HCT116 (cell line): ENCODE measurements at regions not wholly inside any gene's neighbourhood (a gene's known extent, or its start where the extent isn't known, plus 50 kb on each side); places are given as distances from the start of the nearest gene placed in this dataset.

ENCODE experiments used
- ATAC-seq: fragments of 200-7000 bp; cut with Tn5 transposase; 2 replicates; pipeline ENCODE4 v1.9.1; 2020; ENCODE audit warnings: mild to moderate bottlenecking, moderate library complexity
- BruUV-seq: library from RNA; stranded (reverse); fragments of 400-500 nt; replicated peaks from 2 replicates; lab custom pipeline; 2021; lab: Mats Ljungman, UMichigan
- CTCF ChIA-PET: fragments of 300-600 bp; sonication (Branson Sonifier 250); formaldehyde crosslinking; loops from one replicate; lab custom pipeline; 2021; ENCODE audit warnings: antibody characterized with exemption; lab: Charles Lee
- POLR2A ChIA-PET: fragments of 300-600, 350-600 bp; sonication (Branson Sonifier 250); formaldehyde crosslinking; loops from one replicate; lab custom pipeline; 2021; ENCODE audit warnings: antibody characterized with exemption; lab: Charles Lee
- RAD21 ChIA-PET, 2 experiments: fragments of 300-600 bp; sonication (Branson Sonifier 250); formaldehyde crosslinking; loops; one replicate each; lab custom pipeline; 2023; ENCODE audit warnings: low total read pairs in 2 of 2; ENCODE audit not compliant: uncharacterized antibody in 2 of 2, unreplicated experiment in 2 of 2, low non-redundant PET in 1 of 2; lab: Charles Lee
- DNase-seq: peaks from one replicate; pipeline ENCODE4 v3.0.0-alpha.2; 2010; ENCODE audit warnings: low read depth, low spot score
- H2AFZ ChIP-seq: fragments of 200-600 bp; shearing (Covaris generic), sonication (generic); 2 replicates; pipeline ENCODE4 v1.6.1; 2017; ENCODE audit warnings: low read depth, mixed run types, mixed read lengths, antibody characterized with exemption, low read length; ENCODE audit not compliant: poor library complexity, severe bottlenecking
- H3K27ac ChIP-seq: 2 replicates; pipeline ENCODE4 v1.5.1; 2012; ENCODE audit warnings: low read depth, low read length
- H3K27me3 ChIP-seq: fragments of 200-600 bp; sonication (generic); 2 replicates; pipeline ENCODE4 v1.6.1; 2016; ENCODE audit warnings: mixed run types, low read length, mixed read lengths; ENCODE audit not compliant: insufficient read depth
- H3K36me3 ChIP-seq, 2 experiments: fragments of 200-500 bp in 1 of 2; fragments of 200-600 bp in 1 of 2; sonication (Bioruptor generic) in 1 of 2; sonication (generic) in 1 of 2; 2 replicates each; pipeline versions ENCODE4 v1.5.1 to v1.6.1; 2014 to 2016; ENCODE audit warnings: low read length in 2 of 2, inconsistent platforms in 1 of 2, mixed read lengths in 1 of 2, mixed run types in 1 of 2; ENCODE audit not compliant: insufficient read depth in 2 of 2, control insufficient read depth in 1 of 2
- H3K4me1 ChIP-seq, 2 experiments: fragments of 200-600 bp in 1 of 2; sonication (generic) in 1 of 2; 2 replicates each; pipeline versions ENCODE4 v1.5.1 to v1.6.1; 2012 to 2017; ENCODE audit warnings: low read length in 2 of 2, inconsistent platforms in 1 of 2, mild to moderate bottlenecking in 1 of 2, mixed read lengths in 1 of 2, mixed run types in 1 of 2, moderate library complexity in 1 of 2; ENCODE audit not compliant: insufficient read depth in 2 of 2, control insufficient read depth in 1 of 2
- H3K4me2 ChIP-seq: fragments of 200-600 bp; sonication (generic); 2 replicates; pipeline ENCODE4 v1.6.1; 2017; ENCODE audit warnings: mixed run types, low read length, mixed read lengths
- H3K4me3 ChIP-seq, 2 experiments: fragments of 200-600 bp in 1 of 2; sonication (generic) in 1 of 2; replicated peaks in 1 of 2; 2 replicates each; pipeline ENCODE4 v1.5.1; 2011 to 2016; ENCODE audit warnings: low read length in 2 of 2, control low read depth in 1 of 2, low read depth in 1 of 2, mild to moderate bottlenecking in 1 of 2, mixed read lengths in 1 of 2, mixed run types in 1 of 2
- H3K79me2 ChIP-seq: fragments of 200-600 bp; sonication (generic); 2 replicates; pipeline ENCODE4 v1.6.1; 2017; ENCODE audit warnings: mild to moderate bottlenecking, mixed run types, low read length, moderate library complexity, mixed read lengths; ENCODE audit not compliant: insufficient read depth
- H3K9ac ChIP-seq: fragments of 200-600 bp; sonication (generic); 2 replicates; pipeline ENCODE4 v1.6.1; 2016; ENCODE audit warnings: low read length, mixed read lengths
- H3K9me2 ChIP-seq: fragments of 200-600 bp; sonication (generic), shearing (Covaris generic); 2 replicates; pipeline ENCODE4 v1.6.1; 2017; ENCODE audit warnings: mixed run types, mild to moderate bottlenecking, moderate library complexity; ENCODE audit not compliant: insufficient read depth
- H3K9me3 ChIP-seq, 2 experiments: fragments of 200-500 bp in 1 of 2; fragments of 200-600 bp in 1 of 2; sonication (Bioruptor generic) in 1 of 2; sonication (generic) in 1 of 2; 2 replicates each; pipeline ENCODE4 v1.6.1; 2014 to 2017; ENCODE audit warnings: low read length in 2 of 2, mixed read lengths in 2 of 2, inconsistent platforms in 1 of 2, low read depth in 1 of 2, mild to moderate bottlenecking in 1 of 2, mixed run types in 1 of 2, moderate library complexity in 1 of 2; ENCODE audit not compliant: control insufficient read depth in 1 of 2, insufficient read depth in 1 of 2
- H4K20me1 ChIP-seq: fragments of 200-600 bp; sonication (generic), shearing (Covaris generic); 2 replicates; pipeline ENCODE4 v1.6.1; 2017; ENCODE audit warnings: mixed run types, mild to moderate bottlenecking, moderate library complexity; ENCODE audit not compliant: insufficient read depth
- CBX3 ChIP-seq: IDR thresholded peaks from 2 replicates; pipeline ENCODE4 v1.6.1; 2012; ENCODE audit warnings: low read depth
- CEBPB ChIP-seq: IDR thresholded peaks from 2 replicates; pipeline ENCODE4 v1.6.1; 2012; ENCODE audit warnings: low read depth
- FOSL1 ChIP-seq: IDR thresholded peaks from 2 replicates; pipeline ENCODE4 v1.6.1; 2012; ENCODE audit warnings: low read depth
- POLR2A ChIP-seq: IDR thresholded peaks from 2 replicates; pipeline ENCODE4 v1.7.0; 2011; ENCODE audit warnings: borderline replicate concordance; ENCODE audit not compliant: insufficient read depth, insufficient read length; ENCODE audit errors: extremely low read depth
- POLR2AphosphoS5 ChIP-seq: IDR thresholded peaks from 2 replicates; pipeline ENCODE4 v1.6.1; 2011; ENCODE audit warnings: mild to moderate bottlenecking, low read depth, low read length, moderate library complexity
- RAD21 ChIP-seq: IDR thresholded peaks from 2 replicates; pipeline ENCODE4 v1.6.1; 2012; ENCODE audit warnings: low read depth, mild to moderate bottlenecking
- SP1 ChIP-seq: IDR thresholded peaks from 2 replicates; pipeline ENCODE4 v1.6.1; 2012; ENCODE audit warnings: low read depth
- TCF7L2 ChIP-seq: IDR thresholded peaks from 2 replicates; pipeline ENCODE4 v1.7.0; 2011; ENCODE audit warnings: borderline replicate concordance, inconsistent platforms; ENCODE audit not compliant: insufficient read depth, insufficient read length; ENCODE audit errors: extremely low read depth
- YY1 ChIP-seq: IDR thresholded peaks from 2 replicates; pipeline ENCODE4 v1.6.1; 2011; ENCODE audit warnings: low read length, low read depth, moderate library complexity, mild to moderate bottlenecking; ENCODE audit not compliant: insufficient replicate concordance; ENCODE audit errors: extremely low read depth
- ZNF274 ChIP-seq: fragments of 200-500 bp; sonication (Bioruptor generic); IDR thresholded peaks from 2 replicates; pipeline ENCODE4 v1.6.1; 2014; ENCODE audit warnings: mild to moderate bottlenecking, low read depth, low read length, inconsistent platforms
- intact Hi-C: fragments of 100-400 bp; cut with micrococcal nuclease; formaldehyde crosslinking; loops from 2 replicates; pipeline ENCODE4 v1.10.0; 2022
- TF ChIP-seq, protein P1 (sequence below), 3 experiments: fragments of 200-600 bp in 1 of 3; sonication (generic) in 1 of 3; IDR thresholded peaks in 2 of 3; conservative IDR thresholded peaks in 1 of 3; 2 replicates each; pipeline ENCODE4 v1.5.1; 2012 to 2017; ENCODE audit warnings: low read depth in 2 of 3, low read length in 2 of 3, antibody characterized with exemption in 1 of 3, borderline replicate concordance in 1 of 3, control low read depth in 1 of 3, mild to moderate bottlenecking in 1 of 3, mixed read lengths in 1 of 3, mixed run types in 1 of 3, moderate library complexity in 1 of 3; ENCODE audit not compliant: insufficient read depth in 1 of 3
- TF ChIP-seq, protein P2 (sequence below): IDR thresholded peaks from 2 replicates; pipeline ENCODE4 v1.6.1; 2012; ENCODE audit warnings: low read depth

DNA sequence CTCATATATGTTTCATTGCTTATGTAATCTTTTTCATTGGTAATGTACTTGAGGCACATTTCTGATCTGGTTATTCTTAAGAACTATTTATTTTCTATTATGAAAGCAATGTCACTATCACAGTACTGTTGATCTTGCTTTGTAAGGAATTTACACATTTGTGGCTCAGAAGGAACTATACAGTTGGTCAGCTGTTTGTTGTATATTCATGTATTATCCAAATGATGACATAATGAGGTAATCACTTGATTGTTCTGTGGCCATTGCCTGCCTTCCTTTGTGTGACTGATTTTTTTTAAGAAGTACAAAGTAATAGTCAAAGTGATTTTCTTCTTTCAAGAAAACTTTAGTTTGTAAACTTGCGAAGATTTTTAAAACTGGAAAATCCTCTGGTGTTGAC is 399.9 kb downstream of the TMEM161B start:
- H3K4me2 ChIP-seq, result no peak overlapping the region
- H3K36me3 ChIP-seq, result no peaks in the 10 kb centered on the region
- POLR2A ChIA-PET, result no interaction called here
- H2AFZ ChIP-seq, result no peak overlapping the region
- no peak for DNase-seq
- intact Hi-C loops, result no loop called here
- no peak for ATAC-seq
- RAD21 ChIA-PET, result no interaction called here
- H3K4me1 ChIP-seq, result no peaks in the 10 kb centered on the region
- CTCF ChIA-PET, result no interaction called here
- no peak overlapping the region for H3K9ac ChIP-seq
- no TSS peak for BruUV-seq
- H3K27me3 ChIP-seq, result no peaks in the 10 kb centered on the region
- H3K79me2 ChIP-seq, result no peaks in the 10 kb centered on the region
- H3K27ac ChIP-seq, result no peak overlapping the region
- no peak overlapping the region for H3K4me3 ChIP-seq
- no peaks in the 10 kb centered on the region for H3K9me2 ChIP-seq
- H4K20me1 ChIP-seq, result no peaks in the 10 kb centered on the region
- TF ChIP-seq CBX3 (no peak), POLR2AphosphoS5 (no peak), POLR2A (no peak), SP1 (no peak), RAD21 (no peak), TCF7L2 (no peak), CEBPB (no peak), FOSL1 (no peak), ZNF274 (no peak)
- TF ChIP-seq, protein P1, sequence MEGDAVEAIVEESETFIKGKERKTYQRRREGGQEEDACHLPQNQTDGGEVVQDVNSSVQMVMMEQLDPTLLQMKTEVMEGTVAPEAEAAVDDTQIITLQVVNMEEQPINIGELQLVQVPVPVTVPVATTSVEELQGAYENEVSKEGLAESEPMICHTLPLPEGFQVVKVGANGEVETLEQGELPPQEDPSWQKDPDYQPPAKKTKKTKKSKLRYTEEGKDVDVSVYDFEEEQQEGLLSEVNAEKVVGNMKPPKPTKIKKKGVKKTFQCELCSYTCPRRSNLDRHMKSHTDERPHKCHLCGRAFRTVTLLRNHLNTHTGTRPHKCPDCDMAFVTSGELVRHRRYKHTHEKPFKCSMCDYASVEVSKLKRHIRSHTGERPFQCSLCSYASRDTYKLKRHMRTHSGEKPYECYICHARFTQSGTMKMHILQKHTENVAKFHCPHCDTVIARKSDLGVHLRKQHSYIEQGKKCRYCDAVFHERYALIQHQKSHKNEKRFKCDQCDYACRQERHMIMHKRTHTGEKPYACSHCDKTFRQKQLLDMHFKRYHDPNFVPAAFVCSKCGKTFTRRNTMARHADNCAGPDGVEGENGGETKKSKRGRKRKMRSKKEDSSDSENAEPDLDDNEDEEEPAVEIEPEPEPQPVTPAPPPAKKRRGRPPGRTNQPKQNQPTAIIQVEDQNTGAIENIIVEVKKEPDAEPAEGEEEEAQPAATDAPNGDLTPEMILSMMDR (IDR thresholded peaks at IDR 0.05 in 2 of 3, conservative IDR thresholded peaks at IDR 0.05 in 1 of 3; ENCODE audit: borderline replicate concordance in 1 of 3, insufficient read depth in 1 of 3, low read depth in 2 of 3, low read length in 2 of 3), result no peak
- H3K9me3 ChIP-seq, result no peaks in the 10 kb centered on the region

DNA sequence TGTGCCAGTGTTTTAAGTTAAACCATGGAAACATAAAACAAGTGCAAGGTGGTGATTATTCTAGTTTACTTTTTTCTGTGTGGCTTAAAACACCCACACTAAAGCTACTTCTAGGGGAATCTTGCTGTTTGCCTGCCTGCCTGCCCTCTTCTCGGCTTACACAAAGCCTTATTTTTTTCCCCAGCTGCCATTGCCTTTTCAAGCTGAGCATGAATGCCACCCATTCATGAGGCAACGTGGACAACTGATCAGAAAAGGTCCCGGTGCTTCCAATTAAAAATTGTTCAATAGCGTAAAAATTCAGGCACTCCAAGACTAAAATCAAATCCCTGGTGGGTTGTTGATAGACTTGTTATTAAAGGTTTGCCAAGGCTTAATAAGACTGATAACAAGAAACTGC is 401.4 kb downstream of the TMEM161B start:
- Histone ChIP-seq H3K27ac (no peak overlapping the region), H3K27me3 (no peaks in the 10 kb centered on the region), H3K9me3 (no peaks in the 10 kb centered on the region), H3K79me2 (no peaks in the 10 kb centered on the region), H3K9me2 (no peaks in the 10 kb centered on the region), H3K4me1 (no peaks in the 10 kb centered on the region), H3K36me3 (no peaks in the 10 kb centered on the region), H4K20me1 (no peaks in the 10 kb centered on the region), H3K9ac (no peak overlapping the region)
- DNase-seq, result no peak
- no TSS peak for BruUV-seq
- no peak for ATAC-seq
- TF ChIP-seq, protein P1 (IDR thresholded peaks at IDR 0.05 in 2 of 3, conservative IDR thresholded peaks at IDR 0.05 in 1 of 3; ENCODE audit: borderline replicate concordance in 1 of 3, insufficient read depth in 1 of 3, low read depth in 2 of 3, low read length in 2 of 3), result no peak
- TF ChIP-seq, protein P2, sequence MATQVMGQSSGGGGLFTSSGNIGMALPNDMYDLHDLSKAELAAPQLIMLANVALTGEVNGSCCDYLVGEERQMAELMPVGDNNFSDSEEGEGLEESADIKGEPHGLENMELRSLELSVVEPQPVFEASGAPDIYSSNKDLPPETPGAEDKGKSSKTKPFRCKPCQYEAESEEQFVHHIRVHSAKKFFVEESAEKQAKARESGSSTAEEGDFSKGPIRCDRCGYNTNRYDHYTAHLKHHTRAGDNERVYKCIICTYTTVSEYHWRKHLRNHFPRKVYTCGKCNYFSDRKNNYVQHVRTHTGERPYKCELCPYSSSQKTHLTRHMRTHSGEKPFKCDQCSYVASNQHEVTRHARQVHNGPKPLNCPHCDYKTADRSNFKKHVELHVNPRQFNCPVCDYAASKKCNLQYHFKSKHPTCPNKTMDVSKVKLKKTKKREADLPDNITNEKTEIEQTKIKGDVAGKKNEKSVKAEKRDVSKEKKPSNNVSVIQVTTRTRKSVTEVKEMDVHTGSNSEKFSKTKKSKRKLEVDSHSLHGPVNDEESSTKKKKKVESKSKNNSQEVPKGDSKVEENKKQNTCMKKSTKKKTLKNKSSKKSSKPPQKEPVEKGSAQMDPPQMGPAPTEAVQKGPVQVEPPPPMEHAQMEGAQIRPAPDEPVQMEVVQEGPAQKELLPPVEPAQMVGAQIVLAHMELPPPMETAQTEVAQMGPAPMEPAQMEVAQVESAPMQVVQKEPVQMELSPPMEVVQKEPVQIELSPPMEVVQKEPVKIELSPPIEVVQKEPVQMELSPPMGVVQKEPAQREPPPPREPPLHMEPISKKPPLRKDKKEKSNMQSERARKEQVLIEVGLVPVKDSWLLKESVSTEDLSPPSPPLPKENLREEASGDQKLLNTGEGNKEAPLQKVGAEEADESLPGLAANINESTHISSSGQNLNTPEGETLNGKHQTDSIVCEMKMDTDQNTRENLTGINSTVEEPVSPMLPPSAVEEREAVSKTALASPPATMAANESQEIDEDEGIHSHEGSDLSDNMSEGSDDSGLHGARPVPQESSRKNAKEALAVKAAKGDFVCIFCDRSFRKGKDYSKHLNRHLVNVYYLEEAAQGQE, result no peak
- TF ChIP-seq YY1, result no peak
- TF ChIP-seq, all 23 proteins: peak for 0
- CTCF ChIA-PET, result no interaction called here
- intact Hi-C loops, result no loop called here
- RAD21 ChIA-PET, result no interaction called here
- Histone ChIP-seq H2AFZ (no peak overlapping the region), H3K4me3 (no peak overlapping the region), H3K4me2 (no peak overlapping the region)
- POLR2A ChIA-PET, result no interaction called here
